ENCODE measurements at regions not wholly inside any gene's neighbourhood (a gene's known extent, or its start where the extent isn't known, plus 50 kb on each side); places are given as distances from the start of the nearest gene placed in this dataset.

DNA sequence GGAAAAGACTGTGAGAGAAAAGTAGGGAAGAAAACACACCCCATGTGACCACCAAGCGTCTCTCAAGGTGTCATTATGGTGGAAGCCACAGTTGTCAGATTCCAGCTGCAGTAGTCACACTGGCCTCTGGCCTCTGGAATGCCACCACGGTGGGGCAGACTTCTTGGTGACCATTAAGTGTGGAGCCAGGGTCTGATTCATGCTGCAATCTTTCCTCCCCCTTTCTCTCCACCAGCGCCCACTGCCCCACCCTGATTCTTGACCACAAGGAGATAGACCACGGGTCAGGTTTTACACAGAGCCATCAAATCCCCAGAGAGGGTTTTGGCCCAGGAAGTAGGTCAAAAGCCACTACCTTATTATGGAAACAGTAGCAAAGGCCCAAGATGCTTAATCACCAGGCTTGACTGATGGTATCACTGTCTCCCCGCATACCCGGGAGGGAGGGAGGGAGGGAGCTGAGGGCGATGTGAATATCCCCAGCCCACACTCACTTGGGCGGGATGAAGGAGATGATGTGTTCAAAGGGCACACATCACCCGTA lies 52.7 kb upstream of the GRHL3 start:
- TF ChIP-seq REPIN1 (tag by site-specific recombination; IDR thresholded peaks at IDR 0.05; ENCODE audit: low read depth) (no peak), ZNF473 (tag by site-specific recombination; IDR thresholded peaks at IDR 0.05) (no peak), ZNF366 (tag by site-specific recombination; conservative IDR thresholded peaks at IDR 0.05) (no peak), SP2 (tag by site-specific recombination; IDR thresholded peaks at IDR 0.05) (no peak), TCF7L2 (IDR thresholded peaks at IDR 0.05; ENCODE audit: borderline replicate concordance, low read depth, low read length) (no peak), ZNF354C (tag by site-specific recombination; IDR thresholded peaks at IDR 0.05; ENCODE audit: borderline replicate concordance, low read depth) (no peak), RBAK (tag by site-specific recombination; IDR thresholded peaks at IDR 0.05) (no peak), ZFP69B (tag by site-specific recombination; IDR thresholded peaks at IDR 0.05) (no peak), ZNF623 (tag by site-specific recombination; IDR thresholded peaks at IDR 0.05) (no peak), KLF10 (tag by site-specific recombination; IDR thresholded peaks at IDR 0.05) (no peak)
- TF ChIP-seq, protein P1, sequence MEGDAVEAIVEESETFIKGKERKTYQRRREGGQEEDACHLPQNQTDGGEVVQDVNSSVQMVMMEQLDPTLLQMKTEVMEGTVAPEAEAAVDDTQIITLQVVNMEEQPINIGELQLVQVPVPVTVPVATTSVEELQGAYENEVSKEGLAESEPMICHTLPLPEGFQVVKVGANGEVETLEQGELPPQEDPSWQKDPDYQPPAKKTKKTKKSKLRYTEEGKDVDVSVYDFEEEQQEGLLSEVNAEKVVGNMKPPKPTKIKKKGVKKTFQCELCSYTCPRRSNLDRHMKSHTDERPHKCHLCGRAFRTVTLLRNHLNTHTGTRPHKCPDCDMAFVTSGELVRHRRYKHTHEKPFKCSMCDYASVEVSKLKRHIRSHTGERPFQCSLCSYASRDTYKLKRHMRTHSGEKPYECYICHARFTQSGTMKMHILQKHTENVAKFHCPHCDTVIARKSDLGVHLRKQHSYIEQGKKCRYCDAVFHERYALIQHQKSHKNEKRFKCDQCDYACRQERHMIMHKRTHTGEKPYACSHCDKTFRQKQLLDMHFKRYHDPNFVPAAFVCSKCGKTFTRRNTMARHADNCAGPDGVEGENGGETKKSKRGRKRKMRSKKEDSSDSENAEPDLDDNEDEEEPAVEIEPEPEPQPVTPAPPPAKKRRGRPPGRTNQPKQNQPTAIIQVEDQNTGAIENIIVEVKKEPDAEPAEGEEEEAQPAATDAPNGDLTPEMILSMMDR (tag by site-specific recombination; IDR thresholded peaks at IDR 0.05) = no peak
- TF ChIP-seq, protein P2, sequence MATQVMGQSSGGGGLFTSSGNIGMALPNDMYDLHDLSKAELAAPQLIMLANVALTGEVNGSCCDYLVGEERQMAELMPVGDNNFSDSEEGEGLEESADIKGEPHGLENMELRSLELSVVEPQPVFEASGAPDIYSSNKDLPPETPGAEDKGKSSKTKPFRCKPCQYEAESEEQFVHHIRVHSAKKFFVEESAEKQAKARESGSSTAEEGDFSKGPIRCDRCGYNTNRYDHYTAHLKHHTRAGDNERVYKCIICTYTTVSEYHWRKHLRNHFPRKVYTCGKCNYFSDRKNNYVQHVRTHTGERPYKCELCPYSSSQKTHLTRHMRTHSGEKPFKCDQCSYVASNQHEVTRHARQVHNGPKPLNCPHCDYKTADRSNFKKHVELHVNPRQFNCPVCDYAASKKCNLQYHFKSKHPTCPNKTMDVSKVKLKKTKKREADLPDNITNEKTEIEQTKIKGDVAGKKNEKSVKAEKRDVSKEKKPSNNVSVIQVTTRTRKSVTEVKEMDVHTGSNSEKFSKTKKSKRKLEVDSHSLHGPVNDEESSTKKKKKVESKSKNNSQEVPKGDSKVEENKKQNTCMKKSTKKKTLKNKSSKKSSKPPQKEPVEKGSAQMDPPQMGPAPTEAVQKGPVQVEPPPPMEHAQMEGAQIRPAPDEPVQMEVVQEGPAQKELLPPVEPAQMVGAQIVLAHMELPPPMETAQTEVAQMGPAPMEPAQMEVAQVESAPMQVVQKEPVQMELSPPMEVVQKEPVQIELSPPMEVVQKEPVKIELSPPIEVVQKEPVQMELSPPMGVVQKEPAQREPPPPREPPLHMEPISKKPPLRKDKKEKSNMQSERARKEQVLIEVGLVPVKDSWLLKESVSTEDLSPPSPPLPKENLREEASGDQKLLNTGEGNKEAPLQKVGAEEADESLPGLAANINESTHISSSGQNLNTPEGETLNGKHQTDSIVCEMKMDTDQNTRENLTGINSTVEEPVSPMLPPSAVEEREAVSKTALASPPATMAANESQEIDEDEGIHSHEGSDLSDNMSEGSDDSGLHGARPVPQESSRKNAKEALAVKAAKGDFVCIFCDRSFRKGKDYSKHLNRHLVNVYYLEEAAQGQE (tag by site-specific recombination; IDR thresholded peaks at IDR 0.05) = no peak
- TF ChIP-seq, protein P3, sequence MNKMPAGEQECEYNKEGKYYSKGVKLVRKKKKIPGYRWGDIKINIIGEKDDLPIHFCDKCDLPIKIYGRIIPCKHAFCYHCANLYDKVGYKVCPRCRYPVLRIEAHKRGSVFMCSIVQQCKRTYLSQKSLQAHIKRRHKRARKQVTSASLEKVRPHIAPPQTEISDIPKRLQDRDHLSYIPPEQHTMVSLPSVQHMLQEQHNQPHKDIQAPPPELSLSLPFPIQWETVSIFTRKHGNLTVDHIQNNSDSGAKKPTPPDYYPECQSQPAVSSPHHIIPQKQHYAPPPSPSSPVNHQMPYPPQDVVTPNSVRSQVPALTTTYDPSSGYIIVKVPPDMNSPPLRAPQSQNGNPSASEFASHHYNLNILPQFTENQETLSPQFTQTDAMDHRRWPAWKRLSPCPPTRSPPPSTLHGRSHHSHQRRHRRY (tag by site-specific recombination; IDR thresholded peaks at IDR 0.05) = no peak

All from HEK293 (cell line).